ENCODE measurements at regions not wholly inside any gene's neighbourhood (a gene's known extent, or its start where the extent isn't known, plus 50 kb on each side); places are given as distances from the start of the nearest gene placed in this dataset.

GRCh38 chr1:186532466-186532865 is 71.6 kb upstream of the PDC start:
- no peak for TF ChIP-seq CTCF (conservative IDR thresholded peaks at IDR 0.05)
- no peak overlapping the region for H3K27ac ChIP-seq

GRCh38 chr1:186531561-186532165 is 70.7 kb upstream of the PDC start:
- H3K27ac ChIP-seq, result no peak overlapping the region
- TF ChIP-seq CTCF (conservative IDR thresholded peaks at IDR 0.05), result no peak

GRCh38 chr1:186530109-186530508 is 69.2 kb upstream of the PDC start:
- no peak overlapping the region for H3K27ac ChIP-seq
- TF ChIP-seq CTCF (conservative IDR thresholded peaks at IDR 0.05), result no peak

GRCh38 chr1:186519982-186520381 is 59.1 kb upstream of the PDC start:
- no peak overlapping the region for H3K27ac ChIP-seq
- no peak for TF ChIP-seq CTCF (conservative IDR thresholded peaks at IDR 0.05)

GRCh38 chr1:186518822-186519381 is 58.0 kb upstream of the PDC start:
- TF ChIP-seq CTCF (conservative IDR thresholded peaks at IDR 0.05), result no peak
- H3K27ac ChIP-seq, result no peak overlapping the region

GRCh38 chr1:186518395-186518794 is 57.5 kb upstream of the PDC start:
- no peak overlapping the region for H3K27ac ChIP-seq

GRCh38 chr1:186514367-186514766 is 53.5 kb upstream of the PDC start:
- TF ChIP-seq CTCF (conservative IDR thresholded peaks at IDR 0.05), result no peak

More at GRCh38 chr1:186518395-186518794, 57.5 kb upstream of the PDC start:
- TF ChIP-seq CTCF (conservative IDR thresholded peaks at IDR 0.05), result no peak

More at GRCh38 chr1:186514367-186514766, 53.5 kb upstream of the PDC start:
- H3K27ac ChIP-seq, result no peak overlapping the region

Measured in VCaP (cell line).